GM12878 (cell line): ENCODE measurements at regions not wholly inside any gene's neighbourhood (a gene's known extent, or its start where the extent isn't known, plus 50 kb on each side); places are given as distances from the start of the nearest gene placed in this dataset.

Source experiments
- ATAC-seq: fragments of 200-7000 bp; cut with Tn5 transposase; 3 replicates; pipeline ENCODE4 v1.9.1; 2020; ENCODE audit warnings: mild to moderate bottlenecking, moderate library complexity
- BruUV-seq: library from RNA; stranded (reverse); fragments of 400-500 nt; replicated peaks from 2 replicates; lab custom pipeline; 2021; lab: Mats Ljungman, UMichigan
- CTCF ChIA-PET: fragments of 300-600 bp; sonication (Branson Sonifier 250); formaldehyde crosslinking; extraction: SDS; loops from one replicate; lab custom pipeline; 2021; ENCODE audit warnings: inconsistent platforms; lab: Yijun Ruan, JAX
- POLR2A ChIA-PET: fragments of 350-600 bp; formaldehyde crosslinking; extraction: SDS; loops from one replicate; lab custom pipeline; 2021; ENCODE audit warnings: inconsistent platforms; lab: Charles Lee
- RAD21 ChIA-PET: fragments of 300-600 bp; sonication (Branson Sonifier 250); formaldehyde crosslinking; loops from one replicate; lab custom pipeline; 2023; ENCODE audit warnings: antibody characterized with exemption; ENCODE audit not compliant: unreplicated experiment; lab: Charles Lee
- SMC1A ChIA-PET: fragments of 300-600 bp; sonication (Branson Sonifier 250); formaldehyde crosslinking; loops from one replicate; lab custom pipeline; 2023; ENCODE audit not compliant: unreplicated experiment, uncharacterized antibody; lab: Charles Lee
- DNase-seq: peaks from one replicate; pipeline ENCODE4 v3.0.0-alpha.2; 2011; ENCODE audit warnings: low read depth, low spot score
- FAIRE-seq: peaks from 3 replicates; lab custom pipeline; 2011; peaks lifted over from hg19 to GRCh38; lab: Jason Lieb, UNC
- H2AFZ ChIP-seq: 2 replicates; pipeline ENCODE4 v1.6.0; 2011; ENCODE audit warnings: low read depth, low read length, control low read depth; ENCODE audit not compliant: control insufficient read depth
- H3K27ac ChIP-seq: 2 replicates; pipeline ENCODE4 v1.5.1; 2011; ENCODE audit warnings: control low read depth; ENCODE audit not compliant: control insufficient read depth, insufficient read depth
- H3K27me3 ChIP-seq, 2 experiments: replicated peaks in 1 of 2; 2 replicates each; pipeline versions ENCODE4 v1.6.0 to v1.6.1; 2011; ENCODE audit warnings: low read length in 1 of 2; ENCODE audit not compliant: control insufficient read depth in 2 of 2, insufficient read depth in 2 of 2
- H3K36me3 ChIP-seq, 2 experiments: 2 replicates each; pipeline ENCODE4 v1.5.1; 2011; ENCODE audit warnings: low read length in 1 of 2; ENCODE audit not compliant: control insufficient read depth in 2 of 2, insufficient read depth in 2 of 2
- H3K4me1 ChIP-seq: 2 replicates; pipeline ENCODE4 v1.6.1; 2011; ENCODE audit warnings: mild to moderate bottlenecking, low read length, moderate library complexity, mixed read lengths; ENCODE audit not compliant: control insufficient read depth, insufficient read depth
- H3K4me2 ChIP-seq: 2 replicates; pipeline ENCODE4 v1.6.0; 2011; ENCODE audit warnings: control low read depth; ENCODE audit not compliant: control insufficient read depth, insufficient read depth
- H3K4me3 ChIP-seq: fragments of 200-600 bp; sonication (generic); 2 replicates; pipeline ENCODE4 v1.5.1; 2016
- H3K79me2 ChIP-seq: 2 replicates; pipeline ENCODE4 v1.6.0; 2011; ENCODE audit warnings: low read length; ENCODE audit not compliant: control insufficient read depth, insufficient read depth
- H3K9ac ChIP-seq: 2 replicates; pipeline ENCODE4 v1.8.0; 2011; ENCODE audit warnings: low read length, control low read depth, mixed read lengths; ENCODE audit not compliant: control insufficient read depth, insufficient read depth
- H3K9me3 ChIP-seq: replicated peaks from 3 replicates; pipeline ENCODE4 v1.5.1; 2011; ENCODE audit warnings: mild to moderate bottlenecking, low read length; ENCODE audit not compliant: control insufficient read depth, insufficient read depth
- H4K20me1 ChIP-seq: 2 replicates; pipeline ENCODE4 v1.6.0; 2011; ENCODE audit not compliant: control insufficient read depth, insufficient read depth
- CHD4 ChIP-seq: fragments of 200-600 bp; sonication (generic); IDR thresholded peaks from 2 replicates; pipeline ENCODE4 v1.6.1; 2016; ENCODE audit warnings: mild to moderate bottlenecking
- HCFC1 ChIP-seq: fragments of 150-350 bp; IDR thresholded peaks from 2 replicates; pipeline ENCODE4 v1.6.1; 2014; ENCODE audit warnings: low read length
- MAX ChIP-seq: IDR thresholded peaks from 2 replicates; pipeline ENCODE4 v1.6.1; 2012; ENCODE audit warnings: low read depth, low read length, improper control_type of control experiment
- MEF2A ChIP-seq: IDR thresholded peaks from 2 replicates; pipeline ENCODE4 v1.6.1; 2011; ENCODE audit warnings: low read depth, mild to moderate bottlenecking, low read length, moderate library complexity; ENCODE audit not compliant: insufficient read depth
- NRF1 ChIP-seq: conservative IDR thresholded peaks from 2 replicates; pipeline ENCODE4 v1.6.1; 2011; ENCODE audit warnings: mild to moderate bottlenecking, low read depth, low read length, improper control_type of control experiment
- RB1 ChIP-seq: fragments of 450-650 bp; formaldehyde crosslinking; IDR thresholded peaks from 2 replicates; pipeline ENCODE4 v1.6.1; 2017; ENCODE audit warnings: mild to moderate bottlenecking, borderline replicate concordance
- SMC3 ChIP-seq: IDR thresholded peaks from 2 replicates; pipeline ENCODE4 v1.6.1; 2011; ENCODE audit warnings: low read length, improper control_type of control experiment, borderline replicate concordance
- SREBF1 ChIP-seq: IDR thresholded peaks from 2 replicates; pipeline ENCODE4 v1.6.1; 2012; ENCODE audit warnings: mild to moderate bottlenecking, low read length
- SREBF2 ChIP-seq: IDR thresholded peaks from 2 replicates; pipeline ENCODE4 v1.6.1; 2012; ENCODE audit warnings: mild to moderate bottlenecking, low read length
- WRNIP1 ChIP-seq: IDR thresholded peaks from 2 replicates; pipeline ENCODE4 v1.6.1; 2011; ENCODE audit warnings: low read depth, low read length, improper control_type of control experiment, borderline replicate concordance
- ZBTB40 ChIP-seq: fragments of 450-650 bp; IDR thresholded peaks from 2 replicates; pipeline ENCODE4 v1.6.1; 2016; ENCODE audit warnings: mild to moderate bottlenecking, moderate library complexity, borderline replicate concordance
- WGBS: methylation state at CpG from one replicate; pipeline ENCODE4 v1.1.6; 2016; ENCODE audit warnings: low lambda C conversion rate; ENCODE audit not compliant: insufficient replicate concordance, insufficient coverage; ENCODE audit errors: missing lambda C conversion rate; 5-methylcytosine and 5-hydroxymethylcytosine counted together
- in situ Hi-C: fragments of 300-500 bp; cut with MboI; formaldehyde crosslinking; loops from 9 replicates; pipeline ENCODE4 v1.14.3; 2018; ENCODE audit warnings: mixed read lengths
- intact Hi-C: fragments of 100-400 bp; cut with micrococcal nuclease; formaldehyde crosslinking; loops from one replicate; pipeline ENCODE4 v1.14.2; 2022; ENCODE audit not compliant: unreplicated experiment
- TF ChIP-seq, protein P1 (sequence below): fragments of 450-650 bp; IDR thresholded peaks from 2 replicates; pipeline ENCODE4 v1.6.1; 2017; ENCODE audit warnings: mild to moderate bottlenecking, moderate library complexity
- TF ChIP-seq, protein P2 (sequence below): IDR thresholded peaks from 2 replicates; pipeline ENCODE4 v1.6.1; 2012; ENCODE audit warnings: mild to moderate bottlenecking, low read depth, low read length

DNA sequence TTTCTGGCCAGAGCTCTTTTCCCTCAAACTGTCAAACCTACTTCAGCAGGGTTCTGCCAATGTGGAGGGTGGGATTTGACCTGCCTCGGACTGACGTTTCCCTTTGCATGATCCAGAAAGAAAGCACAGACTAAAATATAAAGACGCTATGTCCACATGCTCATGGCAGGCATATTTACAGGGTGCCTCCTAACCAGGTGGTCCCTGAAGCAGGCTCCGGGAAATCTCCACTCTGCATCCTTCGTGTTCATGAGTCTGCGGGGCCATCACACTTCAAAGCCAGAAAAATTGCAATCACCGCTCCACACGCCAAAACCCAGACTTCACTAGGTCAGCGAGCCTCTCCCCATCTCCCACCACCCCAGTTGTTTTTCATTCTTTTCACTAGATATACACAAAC, 143.3 kb upstream of the IGF1R start:
- CTCF ChIA-PET: no interaction called here
- in situ Hi-C loops (no loop called here), intact Hi-C loops (no loop called here)
- no peaks in the 10 kb centered on the region; a peak in 1 of 4 replicates for H3K27me3 ChIP-seq
- no peaks in the 10 kb centered on the region for H3K4me1 ChIP-seq
- no peak overlapping the region for H3K4me2 ChIP-seq
- TF ChIP-seq MEF2A (no peak), SREBF1 (no peak), SMC3 (no peak), HCFC1 (no peak), CHD4 (no peak), WRNIP1 (no peak), ZBTB40 (no peak), RB1 (no peak), SREBF2 (no peak), MAX (no peak), NRF1 (no peak)
- TF ChIP-seq, protein P1, sequence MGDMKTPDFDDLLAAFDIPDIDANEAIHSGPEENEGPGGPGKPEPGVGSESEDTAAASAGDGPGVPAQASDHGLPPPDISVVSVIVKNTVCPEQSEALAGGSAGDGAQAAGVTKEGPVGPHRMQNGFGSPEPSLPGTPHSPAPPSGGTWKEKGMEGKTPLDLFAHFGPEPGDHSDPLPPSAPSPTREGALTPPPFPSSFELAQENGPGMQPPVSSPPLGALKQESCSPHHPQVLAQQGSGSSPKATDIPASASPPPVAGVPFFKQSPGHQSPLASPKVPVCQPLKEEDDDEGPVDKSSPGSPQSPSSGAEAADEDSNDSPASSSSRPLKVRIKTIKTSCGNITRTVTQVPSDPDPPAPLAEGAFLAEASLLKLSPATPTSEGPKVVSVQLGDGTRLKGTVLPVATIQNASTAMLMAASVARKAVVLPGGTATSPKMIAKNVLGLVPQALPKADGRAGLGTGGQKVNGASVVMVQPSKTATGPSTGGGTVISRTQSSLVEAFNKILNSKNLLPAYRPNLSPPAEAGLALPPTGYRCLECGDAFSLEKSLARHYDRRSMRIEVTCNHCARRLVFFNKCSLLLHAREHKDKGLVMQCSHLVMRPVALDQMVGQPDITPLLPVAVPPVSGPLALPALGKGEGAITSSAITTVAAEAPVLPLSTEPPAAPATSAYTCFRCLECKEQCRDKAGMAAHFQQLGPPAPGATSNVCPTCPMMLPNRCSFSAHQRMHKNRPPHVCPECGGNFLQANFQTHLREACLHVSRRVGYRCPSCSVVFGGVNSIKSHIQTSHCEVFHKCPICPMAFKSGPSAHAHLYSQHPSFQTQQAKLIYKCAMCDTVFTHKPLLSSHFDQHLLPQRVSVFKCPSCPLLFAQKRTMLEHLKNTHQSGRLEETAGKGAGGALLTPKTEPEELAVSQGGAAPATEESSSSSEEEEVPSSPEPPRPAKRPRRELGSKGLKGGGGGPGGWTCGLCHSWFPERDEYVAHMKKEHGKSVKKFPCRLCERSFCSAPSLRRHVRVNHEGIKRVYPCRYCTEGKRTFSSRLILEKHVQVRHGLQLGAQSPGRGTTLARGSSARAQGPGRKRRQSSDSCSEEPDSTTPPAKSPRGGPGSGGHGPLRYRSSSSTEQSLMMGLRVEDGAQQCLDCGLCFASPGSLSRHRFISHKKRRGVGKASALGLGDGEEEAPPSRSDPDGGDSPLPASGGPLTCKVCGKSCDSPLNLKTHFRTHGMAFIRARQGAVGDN: no peak
- TF ChIP-seq, protein P2, sequence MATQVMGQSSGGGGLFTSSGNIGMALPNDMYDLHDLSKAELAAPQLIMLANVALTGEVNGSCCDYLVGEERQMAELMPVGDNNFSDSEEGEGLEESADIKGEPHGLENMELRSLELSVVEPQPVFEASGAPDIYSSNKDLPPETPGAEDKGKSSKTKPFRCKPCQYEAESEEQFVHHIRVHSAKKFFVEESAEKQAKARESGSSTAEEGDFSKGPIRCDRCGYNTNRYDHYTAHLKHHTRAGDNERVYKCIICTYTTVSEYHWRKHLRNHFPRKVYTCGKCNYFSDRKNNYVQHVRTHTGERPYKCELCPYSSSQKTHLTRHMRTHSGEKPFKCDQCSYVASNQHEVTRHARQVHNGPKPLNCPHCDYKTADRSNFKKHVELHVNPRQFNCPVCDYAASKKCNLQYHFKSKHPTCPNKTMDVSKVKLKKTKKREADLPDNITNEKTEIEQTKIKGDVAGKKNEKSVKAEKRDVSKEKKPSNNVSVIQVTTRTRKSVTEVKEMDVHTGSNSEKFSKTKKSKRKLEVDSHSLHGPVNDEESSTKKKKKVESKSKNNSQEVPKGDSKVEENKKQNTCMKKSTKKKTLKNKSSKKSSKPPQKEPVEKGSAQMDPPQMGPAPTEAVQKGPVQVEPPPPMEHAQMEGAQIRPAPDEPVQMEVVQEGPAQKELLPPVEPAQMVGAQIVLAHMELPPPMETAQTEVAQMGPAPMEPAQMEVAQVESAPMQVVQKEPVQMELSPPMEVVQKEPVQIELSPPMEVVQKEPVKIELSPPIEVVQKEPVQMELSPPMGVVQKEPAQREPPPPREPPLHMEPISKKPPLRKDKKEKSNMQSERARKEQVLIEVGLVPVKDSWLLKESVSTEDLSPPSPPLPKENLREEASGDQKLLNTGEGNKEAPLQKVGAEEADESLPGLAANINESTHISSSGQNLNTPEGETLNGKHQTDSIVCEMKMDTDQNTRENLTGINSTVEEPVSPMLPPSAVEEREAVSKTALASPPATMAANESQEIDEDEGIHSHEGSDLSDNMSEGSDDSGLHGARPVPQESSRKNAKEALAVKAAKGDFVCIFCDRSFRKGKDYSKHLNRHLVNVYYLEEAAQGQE: no peak
- DNase-seq (no peak), ATAC-seq (no peak), FAIRE-seq (no peak)
- no TSS peak for BruUV-seq
- H3K36me3 ChIP-seq: no peaks in the 10 kb centered on the region
- H3K4me3 ChIP-seq: no peak overlapping the region
- 34% methylated on average over 9 of the region's 9 CpGs for WGBS
- no peak overlapping the region for H3K9ac ChIP-seq
- H3K9me3 ChIP-seq: no peaks in the 10 kb centered on the region; the same call in 2 of the 3 replicates
- RAD21 ChIA-PET: no interaction called here
- H2AFZ ChIP-seq: no peak overlapping the region
- no peak overlapping the region for H3K27ac ChIP-seq
- no peaks in the 10 kb centered on the region for H4K20me1 ChIP-seq
- POLR2A ChIA-PET: no interaction called here
- no peaks in the 10 kb centered on the region for H3K79me2 ChIP-seq
- SMC1A ChIA-PET: no interaction called here
